Psoas muscle (tissue), 7 donors: ENCODE measurements at regions not wholly inside any gene's neighbourhood (a gene's known extent, or its start where the extent isn't known, plus 50 kb on each side); places are given as distances from the start of the nearest gene placed in this dataset.

ENCODE experiments used
- ATAC-seq, 4 donors: fragments of 200-7000 bp; cut with Tn5 transposase; one replicate each; pipeline ENCODE4 v1.9.1; 2020; ENCODE audit warnings: moderate library complexity in 3 of 4, mild to moderate bottlenecking in 2 of 4
- DNase-seq, 2 donors: peaks; one replicate each; pipeline ENCODE4 v3.0.0-alpha.2; 2020
- H3K27ac ChIP-seq: fragments of 200-600 bp; one replicate; pipeline ENCODE4 v1.8.0; 2022
- H3K27me3 ChIP-seq, 3 donors: fragments of 200-600 bp in 1 of 3; one replicate each; pipeline versions ENCODE4 v1.6.1 to v1.8.0; 2013 to 2022; ENCODE audit warnings: low read length in 2 of 3, mild to moderate bottlenecking in 2 of 3, moderate library complexity in 1 of 3; ENCODE audit not compliant: insufficient read depth in 3 of 3
- H3K36me3 ChIP-seq, 2 donors: fragments of 200-600 bp in 1 of 2; one replicate each; pipeline versions ENCODE4 v1.6.1 to v1.8.0; 2013 to 2022; ENCODE audit warnings: low read depth in 1 of 2, mild to moderate bottlenecking in 1 of 2, moderate library complexity in 1 of 2; ENCODE audit not compliant: insufficient read depth in 1 of 2
- H3K4me1 ChIP-seq: fragments of 200-600 bp; one replicate; pipeline ENCODE4 v1.8.0; 2022
- H3K4me3 ChIP-seq: fragments of 200-600 bp; one replicate; pipeline ENCODE4 v1.8.0; 2022; ENCODE audit warnings: mild to moderate bottlenecking
- H3K9me3 ChIP-seq: fragments of 200-600 bp; one replicate; pipeline ENCODE4 v1.8.0; 2022
- CTCF ChIP-seq: fragments of 200-600 bp; IDR thresholded peaks from one replicate; pipeline ENCODE4 v1.8.0; 2022; ENCODE audit warnings: antibody characterized with exemption
- WGBS, 3 donors: extraction: QIAGEN DNeasy Blood & Tissue Kit; methylation state at CpG; one replicate each; pipeline versions ENCODE4 v1.1.6 to v1.1.7; 2013; 5-methylcytosine and 5-hydroxymethylcytosine counted together
- intact Hi-C, 2 donors: fragments of 100-400 bp; cut with DNase I; formaldehyde crosslinking; loops; one replicate each; pipeline versions ENCODE4 v1.11.0 to v1.14.2; 2022
- donor health status: healthy with polysubstance abuse.
- donor health status: DM: no; HTN: no; CAD: no; lungs with moderate emphysema.
- donor health status: Bipolar disorder and iron deficiency.
- donor health status: healthy.
- donor health status: DM: yes; HTN: yes; CAD: no.
- donor health status: DM: no; HTN: no; CAD: no.
- donor health status: DM: yes; HTN: yes; CAD: no.

- Histone ChIP-seq H3K36me3 (no peaks in the 10 kb centered on the region), H3K9me3 (no peaks in the 10 kb centered on the region), H3K4me3 (no peak overlapping the region), H3K27me3 (no peaks in the 10 kb centered on the region), H3K4me1 (no peaks in the 10 kb centered on the region), H3K27ac (no peak overlapping the region)
- ATAC-seq (peak in 2 of 4 donors; percentile 45 to 59), DNase-seq (no peak)
- whole genome bisulfite sequencing, 3 donors, result 64 to 70% (median 66%) methylated on average over 2 of the region's 2 CpGs
- TF ChIP-seq CTCF, result no peak
- intact Hi-C loops, result no loop called here
Measured at GRCh38 chr10:47231414-47231813, 68.6 kb upstream of the GDF10 start.

- Histone ChIP-seq H3K9me3 (no peaks in the 10 kb centered on the region), H3K36me3 (no peaks in the 10 kb centered on the region), H3K4me1 (no peaks in the 10 kb centered on the region), H3K27ac (no peak overlapping the region), H3K27me3 (no peaks in the 10 kb centered on the region), H3K4me3 (no peak overlapping the region)
- TF ChIP-seq CTCF, result no peak
- ATAC-seq, result no peak
- intact Hi-C loops, result no loop called here
- no peak for DNase-seq
Measured at GRCh38 chr10:47233631-47234030, 66.4 kb upstream of the GDF10 start.

- H3K4me3 ChIP-seq, result no peak overlapping the region
- intact Hi-C loops, result no loop called here
Measured at GRCh38 chr10:47235484-47235883, 64.5 kb upstream of the GDF10 start.

GRCh38 chr10:47237316-47238260 is 62.4 kb upstream of the GDF10 start:
- Histone ChIP-seq H3K27me3 (no peaks in the 10 kb centered on the region), H3K4me1 (no peaks in the 10 kb centered on the region), H3K9me3 (no peaks in the 10 kb centered on the region), H3K4me3 (no peak overlapping the region), H3K27ac (no peak overlapping the region), H3K36me3 (no peaks in the 10 kb centered on the region)
- DNase-seq, result no peak
- intact Hi-C loops, result no loop called here
- WGBS, 3 donors, result 65 to 67% (median 65%) methylated on average over 10 of the region's 10 CpGs
- no peak for ATAC-seq
- TF ChIP-seq CTCF, result no peak

More at GRCh38 chr10:47235484-47235883, 64.5 kb upstream of the GDF10 start:
- H3K4me1 ChIP-seq, result no peaks in the 10 kb centered on the region
- no peaks in the 10 kb centered on the region for H3K36me3 ChIP-seq
- no peaks in the 10 kb centered on the region for H3K27me3 ChIP-seq
- no peak overlapping the region for H3K27ac ChIP-seq
- no peaks in the 10 kb centered on the region for H3K9me3 ChIP-seq
- no peak for DNase-seq
- no peak for ATAC-seq
- WGBS, 3 donors, result 48 to 54% (median 50%) methylated on average over 1 of the region's 1 CpG
- TF ChIP-seq CTCF, result no peak
